GM10266 (cell line): ENCODE measurements at regions not wholly inside any gene's neighbourhood (a gene's known extent, or its start where the extent isn't known, plus 50 kb on each side); places are given as distances from the start of the nearest gene placed in this dataset.

ENCODE experiments used
- DNase-seq: peaks from one replicate; pipeline ENCODE4 v3.0.0; 2012; ENCODE audit errors: extremely low spot score
- CTCF ChIP-seq: IDR thresholded peaks from 2 replicates; pipeline ENCODE4 v1.5.1; 2012; ENCODE audit warnings: mild to moderate bottlenecking, low read depth; ENCODE audit not compliant: control insufficient read depth, insufficient read depth; ENCODE audit errors: missing control alignments

- DNase-seq: no peak
- TF ChIP-seq CTCF: no peak
Observed at GRCh38 chr2:144607891-144608521, 88.1 kb upstream of the ZEB2 start.

DNA sequence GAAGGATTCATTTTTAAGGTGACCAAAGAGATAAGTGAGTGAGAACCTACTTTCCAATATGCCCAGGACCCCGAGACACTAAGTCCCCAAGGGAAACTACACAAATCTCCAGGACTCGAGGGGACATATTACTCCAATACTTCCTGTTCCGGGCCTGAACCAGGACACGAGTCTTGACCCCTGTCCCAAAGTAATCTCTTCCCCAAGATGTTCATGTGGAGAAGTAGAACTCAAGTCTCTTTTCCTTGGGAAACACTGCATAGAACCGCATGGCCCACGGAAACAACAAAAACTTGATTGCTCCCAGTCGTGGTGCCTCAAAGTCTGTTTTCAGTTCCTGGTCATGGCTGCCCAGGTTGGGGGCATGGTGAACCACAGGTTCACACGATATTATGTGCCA, 87.2 kb upstream of the ZEB2 start:
- no peak for DNase-seq
- no peak for TF ChIP-seq CTCF

DNA sequence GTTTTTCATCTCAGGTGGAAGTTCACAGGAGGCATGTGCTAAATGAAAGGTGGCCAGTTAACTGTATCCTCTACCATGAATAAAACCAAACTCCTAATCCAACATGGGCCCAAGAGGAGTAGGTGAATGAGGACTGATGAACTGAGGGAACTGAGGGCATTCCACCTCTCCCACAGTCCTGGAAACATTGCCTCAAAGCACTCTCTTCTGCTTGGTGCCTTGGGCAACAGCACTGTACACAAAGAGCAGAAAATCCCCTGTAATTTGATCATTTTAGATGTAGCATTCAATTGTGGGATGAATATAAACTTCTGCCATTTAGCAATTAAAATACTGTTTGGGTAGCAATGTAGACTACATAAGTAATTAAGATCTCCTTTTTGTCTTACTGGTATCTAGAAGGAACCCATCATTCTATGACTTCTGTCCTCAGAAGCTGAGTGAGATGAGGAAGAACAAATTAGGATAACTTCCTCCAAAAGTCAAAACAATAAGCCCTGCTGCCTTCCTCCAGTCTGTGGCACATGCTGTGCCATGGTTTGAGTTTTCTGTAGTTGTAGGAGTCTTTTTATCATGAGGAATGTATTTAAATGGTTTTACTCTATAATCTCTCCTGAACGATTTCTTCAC, 86.7 kb upstream of the ZEB2 start:
- DNase-seq: no peak
- no peak for TF ChIP-seq CTCF

DNA sequence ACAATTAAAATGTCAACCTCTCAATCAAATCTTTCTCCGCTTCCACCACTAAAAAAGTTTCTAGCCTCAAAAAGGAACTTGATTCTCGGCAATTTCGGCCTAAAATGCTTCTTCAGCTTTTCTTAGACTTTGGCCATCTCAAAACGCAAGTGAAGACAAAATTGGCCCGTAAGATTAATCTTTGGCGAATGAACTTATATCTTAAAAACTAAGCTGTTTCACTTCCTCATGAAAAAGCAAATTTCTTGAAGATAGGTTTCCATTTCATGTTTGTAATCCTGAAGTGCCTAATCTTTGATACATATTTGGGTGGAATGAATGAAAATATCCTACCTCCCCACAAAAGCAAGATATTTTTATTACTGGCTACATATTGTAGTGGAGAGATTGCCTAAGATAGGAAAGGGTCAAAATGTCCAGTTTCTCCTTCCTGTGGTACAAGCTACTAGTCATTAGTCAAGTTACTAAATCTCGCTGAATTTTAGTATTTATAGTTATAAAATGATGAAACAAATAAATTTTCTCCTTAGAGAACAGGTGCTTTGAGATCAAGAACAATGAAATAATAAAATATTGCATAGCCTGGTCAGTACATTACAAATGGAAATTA, 85.4 kb upstream of the ZEB2 start:
- no peak for DNase-seq
- no peak for TF ChIP-seq CTCF

- no peak for TF ChIP-seq CTCF
- no peak for DNase-seq
Observed at GRCh38 chr2:144603334-144603733, 83.4 kb upstream of the ZEB2 start.

- TF ChIP-seq CTCF: no peak
- DNase-seq: no peak
Observed at GRCh38 chr2:144598906-144599305, 79.0 kb upstream of the ZEB2 start.
